HUDEP-2 (cell line): ENCODE measurements at regions not wholly inside any gene's neighbourhood (a gene's known extent, or its start where the extent isn't known, plus 50 kb on each side); places are given as distances from the start of the nearest gene placed in this dataset.

Source experiments
- DNase-seq, 76 experiments: peaks; one replicate each; lab custom pipeline; 2025; ENCODE audit not compliant: unreplicated experiment in 76 of 76; lab: John Stamatoyannopoulos, UW

GRCh38 chr3:99240700-99241099 is 339.2 kb upstream of the DCBLD2 start:
- DNase-seq, result no peak

GRCh38 chr3:99236576-99236975 is 335.1 kb upstream of the DCBLD2 start:
- no peak for DNase-seq

DNA sequence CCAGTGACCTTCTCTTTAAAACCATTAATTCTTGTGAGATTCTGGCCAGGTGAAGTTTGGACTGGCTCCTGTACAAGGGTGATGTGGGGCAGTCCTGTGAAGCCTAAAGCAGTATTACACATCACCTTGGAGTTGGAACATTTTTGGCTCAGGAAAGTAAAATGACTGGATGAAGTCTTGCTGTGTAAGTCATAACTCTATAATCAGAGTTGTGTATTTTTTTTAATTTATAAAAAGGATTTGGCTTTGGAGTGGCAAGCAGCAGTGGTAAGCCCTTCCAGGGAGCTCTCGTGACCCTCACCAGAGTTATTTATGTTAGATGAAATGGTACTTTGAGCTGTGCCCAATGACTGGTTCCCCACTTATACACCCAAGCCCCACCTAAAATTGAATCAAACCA is 331.2 kb upstream of the DCBLD2 start:
- DNase-seq, result no peak

GRCh38 chr3:99218468-99218867 is 317.0 kb upstream of the DCBLD2 start:
- DNase-seq, result no peak

GRCh38 chr3:99212969-99213368 is 311.5 kb upstream of the DCBLD2 start:
- DNase-seq, result no peak

GRCh38 chr3:99211309-99211708 is 309.8 kb upstream of the DCBLD2 start:
- DNase-seq, result no peak

- DNase-seq, result no peak
Observed at GRCh38 chr3:99199021-99199420, 297.5 kb upstream of the DCBLD2 start.

- no peak for DNase-seq
Observed at GRCh38 chr3:99191186-99191585, 289.7 kb upstream of the DCBLD2 start.

- no peak for DNase-seq
Observed at GRCh38 chr3:99188936-99189335, 287.4 kb upstream of the DCBLD2 start.

DNA sequence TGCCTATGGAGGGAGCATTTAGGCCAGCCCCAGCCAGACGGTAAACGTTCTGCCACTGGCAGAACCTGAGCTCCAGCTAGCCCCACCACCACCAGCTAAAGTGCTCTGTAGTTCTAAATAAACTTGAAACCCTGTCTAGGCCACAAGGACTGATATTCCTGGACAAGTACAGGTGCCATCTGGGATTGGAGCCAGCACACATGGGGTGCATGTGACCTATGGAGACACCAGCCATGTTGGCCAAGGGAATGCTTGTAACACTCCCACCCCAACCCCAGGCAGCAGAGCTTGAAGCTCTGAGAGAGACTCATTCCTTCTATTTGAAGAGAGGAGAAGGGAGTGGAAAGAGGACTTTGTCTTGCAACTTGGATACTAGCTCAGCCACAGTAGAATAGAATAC is 284.5 kb upstream of the DCBLD2 start:
- DNase-seq, result no peak

DNA sequence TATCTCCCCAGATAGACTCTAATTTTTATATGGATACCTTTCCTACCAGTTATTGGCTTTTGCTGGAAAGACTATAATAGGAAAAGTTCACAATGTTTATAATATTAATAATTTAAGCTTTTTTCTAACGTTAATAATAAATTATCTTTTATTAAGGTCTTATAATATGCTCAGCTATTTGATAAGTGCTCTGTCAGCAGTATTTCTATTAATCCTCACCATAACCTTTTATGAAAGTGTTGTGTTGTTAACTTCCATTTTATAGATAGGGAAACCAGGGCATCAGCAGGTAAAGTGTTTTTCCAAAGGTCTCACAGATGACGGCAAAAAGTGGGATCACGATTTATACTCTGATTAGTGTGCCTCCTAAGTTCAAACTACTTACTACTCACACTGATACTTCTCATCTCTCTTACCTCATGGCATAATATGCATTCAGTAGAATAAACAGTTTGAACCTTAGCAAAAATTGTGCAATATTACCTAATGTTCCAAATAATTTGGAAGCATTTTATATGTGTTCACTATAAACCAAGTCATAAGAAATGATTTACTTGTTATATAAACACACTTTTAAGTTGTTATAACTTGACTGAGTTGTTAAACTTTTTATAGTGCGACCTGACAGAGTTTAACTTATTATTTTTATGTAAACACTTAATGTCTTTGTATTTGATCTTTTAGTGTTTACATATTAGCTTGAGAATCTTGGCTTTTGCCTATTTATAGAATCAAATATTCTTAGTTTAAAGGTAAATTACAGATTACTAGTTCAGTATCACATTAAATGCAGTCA is 274.9 kb upstream of the DCBLD2 start:
- DNase-seq, result no peak

GRCh38 chr3:99175276-99175812 is 273.8 kb upstream of the DCBLD2 start:
- no peak for DNase-seq

GRCh38 chr3:99172736-99173657 is 271.5 kb upstream of the DCBLD2 start:
- peak in 47 of 76 experiments; percentile 1 to 55 (median 25) for DNase-seq

DNA sequence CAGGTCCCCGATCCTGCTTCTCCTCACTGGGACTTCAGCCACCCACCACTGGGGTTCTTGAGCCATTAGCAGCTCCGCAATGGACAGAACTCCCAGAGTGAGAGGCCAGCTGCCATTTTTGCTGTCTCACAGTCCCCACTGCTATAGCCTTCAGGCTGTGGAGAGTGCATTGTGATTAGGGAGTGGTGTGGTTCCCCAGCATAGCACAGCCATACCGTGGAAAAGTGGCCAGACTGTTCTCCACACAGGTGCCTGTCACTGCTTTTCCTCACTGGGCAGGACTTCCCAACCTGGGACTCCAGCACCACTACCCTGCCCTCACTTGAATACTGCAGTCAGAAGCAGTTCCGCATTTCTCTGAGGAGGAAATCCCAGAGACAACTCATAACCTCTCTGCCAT is 270.3 kb upstream of the DCBLD2 start:
- no peak for DNase-seq

- DNase-seq, result no peak
Observed at GRCh38 chr3:99170867-99171517, 269.5 kb upstream of the DCBLD2 start.

DNA sequence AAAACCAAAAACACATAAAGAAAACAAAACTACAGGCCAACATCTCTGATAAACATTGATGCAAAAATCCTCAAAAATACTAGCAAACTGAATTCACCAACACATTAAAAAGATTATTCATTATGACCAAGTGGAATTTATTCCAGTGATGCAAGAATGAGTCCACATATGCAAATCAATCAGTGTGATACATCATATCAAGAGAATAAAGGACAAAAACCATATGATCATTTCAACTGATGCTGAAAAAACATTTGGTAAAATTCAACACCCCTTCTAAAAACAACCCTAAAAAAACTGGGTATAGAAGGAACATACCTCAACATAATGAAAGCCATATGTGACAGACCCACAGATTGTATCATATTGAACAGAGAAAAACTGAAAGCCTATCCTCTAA is 265.6 kb upstream of the DCBLD2 start:
- DNase-seq, result no peak

GRCh38 chr3:99163314-99163713 is 261.8 kb upstream of the DCBLD2 start:
- DNase-seq, result no peak

GRCh38 chr3:99159220-99159762 is 257.8 kb upstream of the DCBLD2 start:
- DNase-seq, result no peak

DNA sequence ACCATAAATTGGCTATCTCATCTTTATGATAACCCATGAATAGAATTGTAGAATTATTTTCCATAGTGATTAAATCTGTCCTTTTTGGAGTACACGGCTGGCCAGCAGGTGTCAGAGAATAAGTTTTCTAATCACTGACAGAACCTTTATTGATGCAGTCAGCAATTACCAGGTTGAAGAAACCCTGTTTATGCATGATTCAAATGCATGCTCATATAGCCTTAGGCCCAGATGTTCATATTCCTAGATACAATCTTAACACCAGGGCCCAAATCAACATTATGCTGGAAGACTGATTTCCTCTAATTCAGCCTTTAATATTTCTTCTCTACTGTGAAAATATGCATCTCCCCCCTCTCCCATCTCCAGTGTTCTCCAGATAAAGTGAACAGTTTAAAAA is 243.5 kb upstream of the DCBLD2 start:
- DNase-seq, result no peak

DNA sequence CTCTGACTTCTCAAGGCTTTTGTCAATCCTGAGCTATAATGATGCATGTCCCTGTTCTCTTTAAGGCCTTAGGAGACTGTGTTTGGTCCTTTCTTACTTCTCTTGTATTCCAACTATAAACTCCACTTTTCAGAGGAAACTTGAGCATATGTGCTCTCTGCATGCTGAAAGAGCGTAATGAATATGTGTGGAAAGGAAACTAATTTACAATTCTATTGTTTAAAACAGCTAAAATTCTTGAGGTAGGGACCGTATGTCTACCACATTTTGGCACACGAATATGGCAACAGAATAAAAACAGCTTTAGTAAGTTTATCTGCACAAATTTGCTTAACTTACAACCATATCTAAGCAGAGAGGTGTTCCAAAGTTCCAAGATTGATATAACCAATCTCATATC is 242.0 kb upstream of the DCBLD2 start:
- no peak for DNase-seq

- DNase-seq, result no peak
Observed at GRCh38 chr3:99134986-99135385, 233.5 kb upstream of the DCBLD2 start.
